ENCODE measurements at regions not wholly inside any gene's neighbourhood (a gene's known extent, or its start where the extent isn't known, plus 50 kb on each side); places are given as distances from the start of the nearest gene placed in this dataset.

DNA sequence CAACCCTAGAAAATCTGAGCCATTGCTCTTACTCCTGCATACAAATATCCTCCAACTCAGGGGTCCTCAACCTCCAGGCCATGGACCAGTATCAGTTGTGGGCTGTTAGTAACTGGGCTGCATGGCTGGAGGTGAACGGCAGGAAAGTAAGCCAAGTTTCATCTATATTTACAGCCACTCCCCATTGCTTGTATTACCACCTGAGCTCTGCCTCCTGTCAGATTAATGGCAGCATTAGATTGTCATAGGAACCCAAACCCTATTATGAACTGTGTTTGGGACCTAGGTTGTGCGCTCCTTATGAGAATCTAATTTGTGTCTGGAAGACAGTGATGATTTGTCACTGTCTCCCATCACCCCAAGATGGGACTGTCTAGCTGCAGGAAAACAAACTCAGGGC is 246.5 kb upstream of the CDIN1 start:
- CTCF ChIA-PET: no interaction called here

More for the DNA sequence above, 246.5 kb upstream of the CDIN1 start:
- no peak overlapping the region for H3K18ac ChIP-seq (ENCODE audit: low read depth, low read length)
- POLR2A ChIA-PET (ENCODE audit: unreplicated experiment): no interaction called here
- H3K27me3 ChIP-seq (ENCODE audit: control insufficient read depth, insufficient read depth, low read length): no peaks in the 10 kb centered on the region
- H3K56ac ChIP-seq (ENCODE audit: extremely low read depth, insufficient read depth, low read length): no peak overlapping the region
- no peak overlapping the region for H3K4ac ChIP-seq (ENCODE audit: low read depth, low read length)
- no peak overlapping the region; the same call in 1 of the 2 replicates for H4K5ac ChIP-seq (ENCODE audit: low read depth, low read length)
- H2BK120ac ChIP-seq (ENCODE audit: low read depth, low read length): 0 out of 2 replicates have a peak overlapping the region, but pooled peaks have one; percentile 26
- no CpG with 5 or more reads among the region's 2 CpGs for WGBS, 2 experiments (ENCODE audit: extremely low coverage in 2 of 2, insufficient read length in 1 of 2)
- H4K20me1 ChIP-seq (ENCODE audit: insufficient read depth, low read length): no peaks in the 10 kb centered on the region
- H3K27ac ChIP-seq (ENCODE audit: insufficient read depth, low read length): no peak overlapping the region
- 0 out of 2 replicates have a peak overlapping the region, but pooled peaks have one; percentile 3 for H2AK5ac ChIP-seq (ENCODE audit: low read depth, low read length)
- in situ Hi-C loops (cut with MboI; ENCODE audit: low sequenced_read_pairs) (no loop called here), intact Hi-C loops (cut with micrococcal nuclease) (no loop called here), dilution Hi-C loops (cut with HindIII; ENCODE audit: low sequenced_read_pairs, unreplicated experiment) (no loop called here)
- H3K9me1 ChIP-seq (ENCODE audit: insufficient read depth, low read length): no peaks in the 10 kb centered on the region; the same call in 1 of the 2 replicates
- no peak overlapping the region for H3K9ac ChIP-seq (ENCODE audit: low read depth, low read length)
- TF ChIP-seq POLR2A (IDR thresholded peaks at IDR 0.05; ENCODE audit: low read depth, low read length) (no peak), NFE2L2 (IDR thresholded peaks at IDR 0.05; ENCODE audit: low read depth, low read length) (no peak), CEBPB (IDR thresholded peaks at IDR 0.05; ENCODE audit: low read depth, low read length) (no peak), RCOR1 (IDR thresholded peaks at IDR 0.05; ENCODE audit: insufficient replicate concordance, low read length) (no peak), MAFK (IDR thresholded peaks at IDR 0.05; ENCODE audit: low read depth, low read length) (no peak), FOS (IDR thresholded peaks at IDR 0.05; ENCODE audit: low read depth, low read length) (no peak), RAD21 (IDR thresholded peaks at IDR 0.05; ENCODE audit: low read length) (no peak), RFX5 (IDR thresholded peaks at IDR 0.05; ENCODE audit: low read depth, low read length) (no peak), BHLHE40 (IDR thresholded peaks at IDR 0.05; ENCODE audit: low read depth, low read length) (no peak), MXI1 (IDR thresholded peaks at IDR 0.05; ENCODE audit: borderline replicate concordance, low read depth, low read length) (no peak), MAZ (IDR thresholded peaks at IDR 0.05; ENCODE audit: borderline replicate concordance, low read depth, low read length) (no peak), SMC3 (IDR thresholded peaks at IDR 0.05; ENCODE audit: low read depth, low read length) (no peak), CHD1 (IDR thresholded peaks at IDR 0.05; ENCODE audit: low read depth, low read length) (no peak)
- TF ChIP-seq, protein P1, sequence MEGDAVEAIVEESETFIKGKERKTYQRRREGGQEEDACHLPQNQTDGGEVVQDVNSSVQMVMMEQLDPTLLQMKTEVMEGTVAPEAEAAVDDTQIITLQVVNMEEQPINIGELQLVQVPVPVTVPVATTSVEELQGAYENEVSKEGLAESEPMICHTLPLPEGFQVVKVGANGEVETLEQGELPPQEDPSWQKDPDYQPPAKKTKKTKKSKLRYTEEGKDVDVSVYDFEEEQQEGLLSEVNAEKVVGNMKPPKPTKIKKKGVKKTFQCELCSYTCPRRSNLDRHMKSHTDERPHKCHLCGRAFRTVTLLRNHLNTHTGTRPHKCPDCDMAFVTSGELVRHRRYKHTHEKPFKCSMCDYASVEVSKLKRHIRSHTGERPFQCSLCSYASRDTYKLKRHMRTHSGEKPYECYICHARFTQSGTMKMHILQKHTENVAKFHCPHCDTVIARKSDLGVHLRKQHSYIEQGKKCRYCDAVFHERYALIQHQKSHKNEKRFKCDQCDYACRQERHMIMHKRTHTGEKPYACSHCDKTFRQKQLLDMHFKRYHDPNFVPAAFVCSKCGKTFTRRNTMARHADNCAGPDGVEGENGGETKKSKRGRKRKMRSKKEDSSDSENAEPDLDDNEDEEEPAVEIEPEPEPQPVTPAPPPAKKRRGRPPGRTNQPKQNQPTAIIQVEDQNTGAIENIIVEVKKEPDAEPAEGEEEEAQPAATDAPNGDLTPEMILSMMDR (conservative IDR thresholded peaks at IDR 0.05; ENCODE audit: low read depth, low read length): no peak
- TF ChIP-seq, protein P2, sequence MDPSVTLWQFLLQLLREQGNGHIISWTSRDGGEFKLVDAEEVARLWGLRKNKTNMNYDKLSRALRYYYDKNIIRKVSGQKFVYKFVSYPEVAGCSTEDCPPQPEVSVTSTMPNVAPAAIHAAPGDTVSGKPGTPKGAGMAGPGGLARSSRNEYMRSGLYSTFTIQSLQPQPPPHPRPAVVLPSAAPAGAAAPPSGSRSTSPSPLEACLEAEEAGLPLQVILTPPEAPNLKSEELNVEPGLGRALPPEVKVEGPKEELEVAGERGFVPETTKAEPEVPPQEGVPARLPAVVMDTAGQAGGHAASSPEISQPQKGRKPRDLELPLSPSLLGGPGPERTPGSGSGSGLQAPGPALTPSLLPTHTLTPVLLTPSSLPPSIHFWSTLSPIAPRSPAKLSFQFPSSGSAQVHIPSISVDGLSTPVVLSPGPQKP (IDR thresholded peaks at IDR 0.05; ENCODE audit: borderline replicate concordance, low read depth, low read length): no peak
- TF ChIP-seq, protein P3, sequence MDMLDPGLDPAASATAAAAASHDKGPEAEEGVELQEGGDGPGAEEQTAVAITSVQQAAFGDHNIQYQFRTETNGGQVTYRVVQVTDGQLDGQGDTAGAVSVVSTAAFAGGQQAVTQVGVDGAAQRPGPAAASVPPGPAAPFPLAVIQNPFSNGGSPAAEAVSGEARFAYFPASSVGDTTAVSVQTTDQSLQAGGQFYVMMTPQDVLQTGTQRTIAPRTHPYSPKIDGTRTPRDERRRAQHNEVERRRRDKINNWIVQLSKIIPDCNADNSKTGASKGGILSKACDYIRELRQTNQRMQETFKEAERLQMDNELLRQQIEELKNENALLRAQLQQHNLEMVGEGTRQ (IDR thresholded peaks at IDR 0.05; ENCODE audit: low read depth, low read length): no peak
- no peak overlapping the region for H4K8ac ChIP-seq (ENCODE audit: low read depth in 2 of 2, low read length in 2 of 2)
- peaks cover 6% of the 10 kb centered on the region; the same call in 1 of the 2 replicates for H3K4me1 ChIP-seq (ENCODE audit: control insufficient read depth, insufficient read depth, low read length)
- H2AFZ ChIP-seq (replicated peaks; ENCODE audit: low read length, poor library complexity): no peak overlapping the region
- H2BK15ac ChIP-seq (ENCODE audit: low read depth, low read length): no peak overlapping the region
- no peak overlapping the region for H2BK5ac ChIP-seq (ENCODE audit: low read depth, low read length, poor library complexity, severe bottlenecking)
- no peak overlapping the region for H2AK9ac ChIP-seq (replicated peaks; ENCODE audit: low read depth, low read length, poor library complexity)
- DNase-seq (no peak), ATAC-seq (ENCODE audit: low read depth) (no peak)
- BruUV-seq (replicated peaks): no TSS peak
- no peaks in the 10 kb centered on the region for H3K36me3 ChIP-seq (ENCODE audit: control insufficient read depth, insufficient read depth, low read length)
- H2BK20ac ChIP-seq (ENCODE audit: low read depth, low read length): peak overlapping the region; percentile 22; the same call in 1 of the 2 replicates
- H4K91ac ChIP-seq (ENCODE audit: insufficient read depth, low read depth, low read length): 0 out of 2 replicates have a peak overlapping the region, but pooled peaks have one; percentile 30
- H3K79me1 ChIP-seq (ENCODE audit: low read depth in 1 of 2, low read length in 2 of 2): no peaks in the 10 kb centered on the region
- H3K14ac ChIP-seq (replicated peaks; ENCODE audit: low read depth, low read length): no peak overlapping the region
- no peak overlapping the region for H3K23ac ChIP-seq (ENCODE audit: low read depth, low read length)
- H3K4me3 ChIP-seq (ENCODE audit: insufficient read depth, low read depth, low read length): no peak overlapping the region
- no peaks in the 10 kb centered on the region for H3K9me3 ChIP-seq (ENCODE audit: control insufficient read depth, insufficient read depth, low read length)
- H3K4me2 ChIP-seq (ENCODE audit: low read depth, low read length): no peak overlapping the region

Measured in IMR-90 (cell line).